A673 (cell line): ENCODE measurements at regions not wholly inside any gene's neighbourhood (a gene's known extent, or its start where the extent isn't known, plus 50 kb on each side); places are given as distances from the start of the nearest gene placed in this dataset.

Experiments used
- EZH2 ChIP-seq: fragments of 200-600 bp; sonication (generic); IDR thresholded peaks from 2 replicates; pipeline ENCODE4 v1.6.1; 2017; ENCODE audit warnings: borderline replicate concordance, low read depth, mild to moderate bottlenecking, mixed read lengths, antibody characterized with exemption, low read length; ENCODE audit not compliant: poor library complexity, severe bottlenecking
- TF ChIP-seq, protein P1 (sequence below): fragments of 300-800, 200-600 bp; sonication (generic); conservative IDR thresholded peaks from 2 replicates; pipeline ENCODE4 v1.5.1; 2017; ENCODE audit warnings: low read depth, mild to moderate bottlenecking, antibody characterized with exemption, low read length, moderate library complexity, mixed read lengths

DNA sequence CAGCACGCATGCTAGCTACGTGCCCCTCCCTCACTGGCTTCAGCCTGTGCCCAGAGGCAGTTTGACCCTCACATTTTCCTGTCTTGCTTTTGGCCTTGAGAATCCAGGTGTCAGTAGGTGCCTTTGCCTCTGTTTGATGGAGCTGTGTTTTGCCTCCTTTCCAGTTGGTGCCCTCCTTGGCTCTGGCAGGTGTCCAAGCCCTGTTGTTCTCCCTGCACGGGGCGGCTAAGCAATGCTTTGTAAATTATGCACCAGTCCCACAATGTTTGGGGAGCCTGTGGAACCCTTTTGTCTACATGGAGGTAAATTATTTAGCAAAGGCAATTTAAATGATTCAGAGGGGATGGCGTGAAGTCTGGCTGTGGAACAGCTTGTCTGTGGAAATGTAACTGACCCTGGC is 202.9 kb upstream of the BOD1L1 start:
- TF ChIP-seq, protein P1, sequence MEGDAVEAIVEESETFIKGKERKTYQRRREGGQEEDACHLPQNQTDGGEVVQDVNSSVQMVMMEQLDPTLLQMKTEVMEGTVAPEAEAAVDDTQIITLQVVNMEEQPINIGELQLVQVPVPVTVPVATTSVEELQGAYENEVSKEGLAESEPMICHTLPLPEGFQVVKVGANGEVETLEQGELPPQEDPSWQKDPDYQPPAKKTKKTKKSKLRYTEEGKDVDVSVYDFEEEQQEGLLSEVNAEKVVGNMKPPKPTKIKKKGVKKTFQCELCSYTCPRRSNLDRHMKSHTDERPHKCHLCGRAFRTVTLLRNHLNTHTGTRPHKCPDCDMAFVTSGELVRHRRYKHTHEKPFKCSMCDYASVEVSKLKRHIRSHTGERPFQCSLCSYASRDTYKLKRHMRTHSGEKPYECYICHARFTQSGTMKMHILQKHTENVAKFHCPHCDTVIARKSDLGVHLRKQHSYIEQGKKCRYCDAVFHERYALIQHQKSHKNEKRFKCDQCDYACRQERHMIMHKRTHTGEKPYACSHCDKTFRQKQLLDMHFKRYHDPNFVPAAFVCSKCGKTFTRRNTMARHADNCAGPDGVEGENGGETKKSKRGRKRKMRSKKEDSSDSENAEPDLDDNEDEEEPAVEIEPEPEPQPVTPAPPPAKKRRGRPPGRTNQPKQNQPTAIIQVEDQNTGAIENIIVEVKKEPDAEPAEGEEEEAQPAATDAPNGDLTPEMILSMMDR, result no peak
- no peak for TF ChIP-seq EZH2
